HG03108 (cell line): ENCODE measurements at regions not wholly inside any gene's neighbourhood (a gene's known extent, or its start where the extent isn't known, plus 50 kb on each side); places are given as distances from the start of the nearest gene placed in this dataset.
A peak's percentile ranks its signal among the peaks of the same experiment; 100 is the strongest.

Experiments used
- ATAC-seq: cut with Tn5 transposase; IDR thresholded peaks from one replicate; pipeline ENCODE4 v1.9.1; 2021; ENCODE audit warnings: moderate library complexity; ENCODE audit not compliant: unreplicated experiment

DNA sequence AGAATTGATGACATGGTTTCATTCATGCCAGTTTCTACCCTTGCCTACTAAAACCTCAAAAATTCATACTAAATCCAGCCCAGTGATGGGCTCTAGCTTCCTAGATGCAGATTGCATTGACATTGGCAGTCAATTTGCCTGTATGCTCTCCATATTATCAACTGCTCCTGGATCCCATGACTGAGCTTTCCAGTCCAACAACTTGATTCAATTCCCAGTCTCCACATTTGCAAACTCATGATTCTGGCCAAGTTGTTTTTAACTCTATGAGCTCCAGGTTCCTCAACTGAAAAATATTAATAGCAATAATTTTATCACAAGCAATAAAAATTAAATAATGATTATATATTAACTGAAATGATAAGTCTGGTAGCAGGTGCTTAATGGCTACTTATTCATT lies 51.0 kb upstream of the DSC1 start:
- ATAC-seq = no peak

DNA sequence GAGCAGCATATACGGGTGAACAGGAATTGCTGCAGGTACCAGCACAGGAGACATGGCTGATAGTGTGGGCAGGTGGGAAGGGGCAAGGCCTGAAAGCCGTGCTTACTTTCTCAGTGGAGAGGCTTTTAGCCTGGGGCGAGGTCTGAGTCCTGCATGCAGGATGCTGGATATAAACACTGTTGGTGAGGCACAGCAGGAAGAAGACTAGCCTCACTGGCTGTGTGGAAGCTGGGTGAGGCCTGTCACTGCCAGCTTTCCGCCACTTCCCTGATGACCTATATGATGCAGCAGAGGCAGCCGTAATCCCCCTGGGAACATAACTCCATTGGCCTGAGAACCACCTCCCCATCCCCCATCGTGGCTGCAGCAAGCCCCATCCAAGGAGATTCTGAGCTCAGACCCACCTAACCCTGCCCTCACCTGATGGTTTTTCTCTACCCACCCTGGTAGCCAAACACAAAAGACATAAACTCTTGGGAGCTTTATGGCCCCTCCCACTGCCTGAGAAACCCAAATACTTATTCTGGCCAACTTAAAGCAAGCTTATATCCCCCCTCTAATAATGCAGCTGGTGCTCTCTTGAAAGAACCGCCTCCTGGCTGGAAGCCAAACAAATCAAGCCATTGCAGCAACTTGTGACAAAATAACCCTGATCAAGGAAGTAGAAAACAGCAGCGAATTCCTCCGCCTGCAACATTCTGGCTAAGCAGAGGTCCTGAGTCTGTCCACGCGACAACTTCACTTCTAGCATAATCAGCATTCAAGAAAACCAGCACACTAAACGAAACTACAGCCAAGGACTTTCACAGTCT lies 54.6 kb upstream of the DSC1 start:
- no peak for ATAC-seq

DNA sequence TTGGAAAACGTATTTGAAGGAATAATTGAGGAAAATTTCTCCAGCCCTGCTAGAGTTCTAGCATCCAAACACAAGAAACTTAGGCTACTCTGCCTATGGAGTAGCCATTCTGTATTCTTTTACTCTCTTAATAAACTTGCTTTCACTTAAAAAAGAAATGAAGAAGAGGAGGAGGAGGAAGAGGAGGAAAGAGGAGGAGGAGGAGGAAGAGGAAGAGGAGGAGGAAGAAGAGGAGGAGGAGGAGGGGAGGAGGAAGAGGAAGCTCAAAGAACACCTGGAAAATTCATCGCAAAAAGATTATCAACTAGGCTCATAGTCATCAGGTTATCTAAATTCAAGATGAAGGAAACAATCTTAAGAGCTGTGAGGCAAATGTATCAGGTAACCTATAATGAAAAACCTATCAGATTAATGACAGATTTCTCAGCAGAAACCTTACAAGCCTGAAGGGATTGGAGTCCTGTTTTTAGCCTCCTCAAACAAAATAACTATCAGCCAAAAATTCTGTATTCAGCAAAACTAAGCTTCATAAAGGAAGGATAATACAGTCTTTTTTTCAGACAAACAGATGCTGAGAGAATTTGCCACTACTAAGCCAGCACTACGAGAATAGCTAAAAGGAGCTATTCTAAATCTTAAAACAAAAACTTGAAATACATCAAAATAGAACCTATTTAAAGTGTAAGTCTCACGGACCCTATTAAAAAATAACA lies 56.2 kb upstream of the DSC1 start:
- no peak for ATAC-seq

DNA sequence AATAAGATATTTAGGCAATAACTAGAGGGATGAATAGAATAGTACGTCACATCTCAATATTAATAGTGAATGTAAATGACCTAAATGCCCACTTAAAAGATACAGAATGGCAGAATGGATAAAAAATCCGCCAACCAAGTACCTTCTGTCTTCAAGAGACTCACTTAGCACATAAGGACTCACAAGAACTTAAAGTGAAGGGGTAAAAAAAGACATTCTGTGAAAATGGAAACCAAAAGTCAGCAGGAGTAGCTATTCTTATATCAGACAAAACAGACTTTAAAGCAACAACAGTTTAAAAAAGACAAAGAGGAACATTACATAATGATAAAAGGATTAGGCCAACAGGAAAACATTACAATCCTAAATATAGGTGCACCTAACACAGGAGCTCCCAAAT lies 56.7 kb upstream of the DSC1 start:
- ATAC-seq = no peak

DNA sequence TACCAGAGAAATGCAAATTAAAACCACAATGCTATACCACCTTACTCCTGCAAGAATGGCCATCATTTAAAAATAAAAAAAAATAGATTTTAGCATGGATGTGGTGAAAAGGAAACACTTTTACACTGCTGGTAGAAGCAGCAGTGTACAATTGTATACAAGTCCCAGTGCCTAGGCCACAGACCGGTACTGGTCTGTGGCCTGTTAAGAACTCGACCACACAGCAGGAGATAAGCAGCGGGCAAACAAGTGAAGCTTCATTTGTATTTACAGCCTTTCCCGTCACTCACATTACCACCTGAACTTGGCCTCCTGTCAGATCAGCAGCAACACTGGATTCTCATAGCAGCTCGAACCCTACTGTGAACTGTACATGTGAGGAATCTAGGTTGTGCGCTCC lies 60.7 kb upstream of the DSC1 start:
- no peak for ATAC-seq

DNA sequence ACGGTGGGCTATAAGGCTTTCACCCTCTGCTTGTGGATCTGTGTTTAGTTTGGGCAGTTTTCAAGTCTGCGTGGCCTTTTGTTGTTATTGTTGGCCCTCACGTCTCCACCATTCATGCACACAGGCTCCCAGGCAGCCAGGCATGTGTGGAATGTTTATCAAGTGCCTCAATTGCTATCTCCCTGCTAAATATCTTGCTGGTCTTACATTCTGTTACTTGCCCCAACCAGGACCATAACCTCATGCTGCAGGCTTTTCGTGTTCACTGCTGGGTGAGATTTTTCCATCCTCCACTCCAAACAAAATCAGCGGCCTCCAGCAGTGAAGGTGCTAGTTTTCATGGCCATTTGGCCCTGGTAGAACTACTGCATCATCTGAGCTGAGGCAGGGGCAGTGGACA lies 63.0 kb upstream of the DSC1 start:
- ATAC-seq = no peak

DNA sequence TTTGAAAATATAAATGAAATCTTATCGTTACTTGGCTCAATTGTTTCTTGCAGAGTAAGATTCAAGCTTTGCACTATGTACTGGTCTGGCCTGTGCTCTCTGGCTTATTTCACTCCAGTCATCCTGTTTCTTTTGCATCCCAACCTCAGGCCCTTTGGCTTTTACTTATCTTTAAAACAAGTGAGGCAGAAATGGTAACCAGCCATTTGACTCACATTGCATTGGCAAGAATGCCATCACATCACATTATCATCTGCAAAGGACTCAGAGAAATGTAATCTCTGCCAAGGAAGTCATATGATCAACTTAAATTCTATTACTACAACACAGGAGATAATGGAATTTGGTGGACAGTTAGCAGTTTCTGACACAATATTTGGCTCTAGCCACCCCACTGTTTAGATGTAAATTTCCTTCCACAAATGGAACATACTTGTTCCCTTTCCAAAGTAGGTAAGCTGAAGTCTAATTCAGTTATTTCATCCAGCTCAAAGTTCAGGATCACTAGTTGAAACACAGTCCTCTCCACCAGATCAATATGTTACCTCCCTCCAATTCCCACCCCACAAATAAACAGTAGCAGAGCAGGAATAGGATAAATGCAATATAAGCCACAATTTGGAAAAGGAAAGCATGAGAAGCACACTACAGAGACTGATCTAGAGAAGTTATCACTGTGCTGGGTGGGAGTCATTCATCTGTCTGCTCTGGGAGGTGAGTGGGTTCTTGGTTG lies 65.0 kb upstream of the DSC1 start:
- no peak for ATAC-seq

DNA sequence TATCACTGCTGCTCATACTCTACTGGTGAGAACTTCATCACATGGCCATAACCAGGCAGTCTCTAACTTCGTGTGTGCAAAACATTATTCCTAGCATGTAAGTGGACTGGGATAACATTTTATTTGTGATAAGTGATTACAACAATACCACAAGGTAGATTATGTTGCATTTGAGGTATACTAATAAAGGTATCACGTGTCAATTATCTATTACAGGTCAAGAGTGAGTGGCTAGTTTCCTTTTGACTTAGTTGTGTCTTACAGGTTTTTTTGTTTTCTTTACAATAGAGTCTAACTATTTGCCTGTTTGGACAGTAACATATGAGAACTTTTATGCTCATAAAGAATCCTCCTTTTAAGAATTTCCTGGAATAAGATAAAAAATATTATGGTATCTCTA lies 67.2 kb upstream of the DSC1 start:
- no peak for ATAC-seq

DNA sequence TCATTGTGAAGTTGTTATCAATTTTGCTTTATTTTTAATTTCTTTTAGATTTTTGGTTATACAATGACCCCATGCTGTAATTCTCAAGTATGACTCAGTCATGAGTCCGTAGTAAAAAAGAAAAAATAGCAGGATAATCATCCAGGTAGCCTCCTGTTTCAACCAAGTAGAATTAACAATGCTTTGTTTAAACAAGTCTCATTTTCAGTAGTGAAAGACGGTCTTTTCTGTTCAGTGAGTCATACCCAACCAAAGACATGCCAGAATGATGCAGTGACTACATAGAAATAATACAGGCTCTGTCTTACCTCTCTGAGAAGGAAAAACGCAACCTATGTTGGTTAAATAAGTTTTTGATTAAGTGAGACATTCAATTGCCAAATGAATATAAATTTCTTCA lies 67.8 kb upstream of the DSC1 start:
- peak; percentile 56 for ATAC-seq

DNA sequence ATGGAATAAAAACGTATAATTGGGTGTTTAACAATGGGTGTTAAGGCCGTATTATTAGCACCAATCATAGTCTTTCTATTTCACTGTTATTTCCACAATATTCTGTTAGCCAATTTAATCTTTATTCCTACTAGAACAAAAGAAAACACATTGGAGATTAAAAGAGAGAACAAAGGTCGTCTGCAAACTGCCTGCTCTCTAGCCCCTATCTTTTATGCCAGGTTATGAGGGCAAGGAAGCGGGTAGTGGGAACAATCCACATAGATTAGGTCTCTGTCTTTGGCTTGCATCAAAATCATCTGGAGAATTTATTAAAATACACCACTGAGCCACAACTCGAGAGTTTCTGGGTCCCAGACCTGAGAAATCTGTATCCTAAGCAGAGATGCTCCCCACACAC lies 69.4 kb upstream of the DSC1 start:
- no peak for ATAC-seq

DNA sequence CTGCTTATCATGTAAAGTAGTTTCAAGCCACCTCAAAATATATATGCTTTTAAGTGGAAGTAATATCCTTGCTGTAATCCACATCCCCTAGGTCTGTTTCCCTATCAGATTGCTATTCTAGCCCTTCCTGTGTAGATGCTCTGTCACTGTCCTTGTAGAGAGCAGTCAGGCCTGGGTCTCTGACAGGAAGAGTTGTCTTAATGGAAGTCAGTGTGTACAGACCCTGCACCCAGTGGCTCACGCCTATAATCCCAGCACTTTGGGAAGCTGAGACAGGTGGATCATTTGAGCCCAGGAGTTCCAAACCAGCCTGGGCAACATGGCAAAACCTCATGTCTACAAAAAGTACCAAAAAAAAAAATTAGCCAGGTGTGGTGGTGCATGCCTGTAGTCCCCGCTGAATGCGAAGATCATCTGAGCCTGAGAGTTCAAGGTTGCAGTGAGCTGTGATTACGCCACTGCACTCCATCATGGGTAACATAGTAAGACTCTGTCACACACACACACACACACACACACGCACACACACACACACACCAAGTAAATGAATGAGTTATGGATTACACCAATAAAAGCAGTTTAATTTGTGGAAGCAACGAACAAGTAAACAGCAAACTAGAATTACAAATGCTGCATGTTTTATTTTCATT lies 70.2 kb upstream of the DSC1 start:
- ATAC-seq = no peak

DNA sequence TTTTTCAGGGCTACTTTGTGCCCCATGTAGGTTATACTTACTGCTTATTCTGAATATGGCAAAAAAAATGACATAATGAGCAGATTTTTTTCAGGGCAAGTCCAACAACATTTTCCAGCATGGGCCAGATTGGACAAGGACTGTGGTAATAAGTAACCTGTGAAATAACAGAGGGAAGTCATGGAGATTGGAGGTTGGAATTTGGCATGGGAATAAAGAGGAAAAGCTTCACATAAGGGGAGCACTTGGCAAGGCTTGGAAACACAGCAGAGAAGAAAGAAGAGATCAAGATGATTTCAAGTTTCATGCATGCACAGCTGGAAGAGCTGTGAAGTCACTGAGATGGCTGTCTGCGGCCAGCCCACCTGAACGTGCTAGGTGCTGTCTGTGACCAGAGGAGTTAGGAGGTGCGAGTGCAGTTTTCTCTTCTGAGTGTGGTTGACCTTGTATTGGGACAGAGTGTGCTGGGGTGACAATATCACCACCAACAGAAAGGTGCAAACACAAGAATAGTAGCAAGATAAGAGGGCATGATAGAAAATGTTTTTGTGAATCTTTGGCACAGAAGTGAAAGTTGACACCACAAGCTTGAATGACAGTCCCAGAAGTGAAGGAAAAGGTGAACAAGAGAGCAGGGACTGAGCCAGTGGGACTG lies 71.1 kb upstream of the DSC1 start:
- ATAC-seq = no peak

DNA sequence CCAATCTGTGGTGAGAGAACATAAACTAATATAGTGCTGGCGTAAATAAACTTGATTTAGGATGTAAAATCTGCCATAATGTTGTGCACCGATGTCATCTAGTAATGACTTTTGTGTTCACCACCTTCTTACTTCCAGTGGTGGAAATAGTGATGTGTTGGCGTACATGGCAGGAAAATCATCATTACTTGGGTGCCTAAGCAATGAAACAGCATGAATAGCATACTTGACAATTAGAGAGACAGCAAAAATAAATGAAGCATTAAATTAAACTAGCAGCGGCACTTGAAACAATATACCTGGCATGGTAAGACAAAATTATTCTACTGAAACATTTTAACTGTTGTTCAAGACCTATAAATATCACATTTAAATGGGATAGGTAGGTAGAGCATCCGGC lies 73.2 kb upstream of the DSC1 start:
- no peak for ATAC-seq

DNA sequence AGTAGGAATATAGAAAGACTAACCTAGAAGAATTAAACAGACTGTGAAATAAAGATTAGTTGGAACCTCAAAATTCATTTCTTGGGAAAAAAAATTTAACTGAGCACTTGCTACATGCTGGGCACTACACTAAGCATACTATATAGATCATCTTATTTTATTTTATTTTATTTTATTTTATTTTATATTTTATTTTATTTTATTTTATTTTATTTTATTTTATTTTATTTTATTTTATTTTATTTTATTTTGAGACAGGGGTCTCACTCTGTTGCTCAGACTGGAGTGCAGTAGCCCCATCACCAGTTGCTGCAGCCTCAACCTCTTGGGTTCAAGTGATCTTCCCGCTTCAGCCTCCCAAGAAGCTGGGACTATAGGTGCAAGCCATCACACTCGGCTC lies 74.5 kb upstream of the DSC1 start:
- ATAC-seq = no peak

DNA sequence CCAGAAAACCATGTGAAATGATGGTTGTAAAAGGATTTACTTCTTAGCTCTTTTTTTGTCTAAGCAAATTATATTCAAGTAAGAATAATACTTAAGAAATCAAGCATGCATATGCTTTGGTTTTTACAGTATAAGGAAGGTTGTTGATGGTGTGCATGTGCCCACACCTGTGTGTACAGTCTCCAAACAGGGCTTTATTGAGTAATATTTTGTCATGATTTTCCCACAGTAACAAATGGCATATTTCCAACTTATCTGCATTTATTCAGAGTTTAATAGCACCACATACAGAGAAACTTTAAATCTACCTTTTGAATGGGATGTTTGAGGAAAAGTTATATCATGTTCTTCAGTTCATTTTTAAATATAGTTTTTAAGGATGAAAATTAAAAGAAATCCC lies 76.5 kb upstream of the DSG1 start:
- ATAC-seq = no peak

DNA sequence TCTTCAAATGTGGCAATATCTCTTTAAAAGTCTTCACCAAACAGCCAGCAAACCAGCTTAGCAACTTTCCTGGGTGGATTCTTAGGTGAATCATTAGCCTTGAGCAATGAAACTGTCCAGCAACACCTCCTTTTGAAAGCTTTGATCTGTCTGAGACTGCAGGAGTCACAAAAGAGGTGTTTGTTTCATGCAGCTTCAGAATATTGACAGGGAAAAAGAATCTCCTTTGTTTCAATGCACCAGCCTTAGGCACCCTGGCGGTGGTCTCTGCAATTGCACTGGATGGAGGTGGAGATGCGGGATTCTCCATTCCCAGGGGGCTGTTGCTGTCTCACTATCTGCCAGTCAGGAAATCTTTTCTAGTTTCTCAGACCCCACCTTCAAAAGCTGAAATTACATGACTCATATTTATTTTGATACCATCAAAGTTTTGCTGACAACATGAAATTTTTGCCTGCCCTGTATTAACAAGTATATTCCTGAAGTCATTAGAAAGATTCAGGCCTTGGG lies 76.0 kb upstream of the DSG1 start:
- peak; percentile 76 for ATAC-seq

DNA sequence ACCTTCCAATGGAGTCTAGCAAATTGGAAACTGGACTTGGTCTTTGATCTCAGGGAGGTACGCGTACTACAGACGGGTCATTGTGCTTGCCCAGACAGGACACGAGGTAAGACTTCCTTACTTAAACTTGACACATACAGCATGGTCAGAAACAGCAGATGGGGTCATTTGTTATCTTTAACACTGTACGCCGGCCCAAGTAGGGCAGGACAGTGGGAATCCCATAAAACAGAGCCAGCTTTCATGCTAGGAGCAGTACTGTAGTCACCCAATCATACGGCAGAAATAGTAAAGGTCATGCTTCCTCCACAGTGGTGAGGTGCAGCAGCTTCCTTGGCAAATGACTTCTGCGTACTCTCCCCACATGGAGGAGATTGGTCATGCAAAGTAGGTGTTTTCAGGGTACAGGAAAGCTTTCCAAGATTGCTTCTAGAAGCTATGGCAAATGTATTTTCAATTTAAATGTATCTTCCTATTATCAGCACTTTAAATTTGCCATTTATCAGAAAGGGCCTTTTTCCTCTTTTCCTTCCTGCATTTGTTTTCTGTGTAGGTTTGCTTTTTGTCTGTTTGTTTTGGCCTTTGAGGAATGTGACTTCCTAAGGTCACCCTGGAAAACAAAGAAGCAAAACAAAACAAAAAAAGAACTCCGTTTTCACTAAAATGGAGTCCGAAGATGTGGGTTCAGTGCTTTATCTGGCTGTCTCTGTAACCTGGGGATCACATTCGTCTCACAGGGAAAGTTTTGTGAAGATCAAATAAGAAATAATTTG lies 74.0 kb upstream of the DSG1 start:
- ATAC-seq = no peak

DNA sequence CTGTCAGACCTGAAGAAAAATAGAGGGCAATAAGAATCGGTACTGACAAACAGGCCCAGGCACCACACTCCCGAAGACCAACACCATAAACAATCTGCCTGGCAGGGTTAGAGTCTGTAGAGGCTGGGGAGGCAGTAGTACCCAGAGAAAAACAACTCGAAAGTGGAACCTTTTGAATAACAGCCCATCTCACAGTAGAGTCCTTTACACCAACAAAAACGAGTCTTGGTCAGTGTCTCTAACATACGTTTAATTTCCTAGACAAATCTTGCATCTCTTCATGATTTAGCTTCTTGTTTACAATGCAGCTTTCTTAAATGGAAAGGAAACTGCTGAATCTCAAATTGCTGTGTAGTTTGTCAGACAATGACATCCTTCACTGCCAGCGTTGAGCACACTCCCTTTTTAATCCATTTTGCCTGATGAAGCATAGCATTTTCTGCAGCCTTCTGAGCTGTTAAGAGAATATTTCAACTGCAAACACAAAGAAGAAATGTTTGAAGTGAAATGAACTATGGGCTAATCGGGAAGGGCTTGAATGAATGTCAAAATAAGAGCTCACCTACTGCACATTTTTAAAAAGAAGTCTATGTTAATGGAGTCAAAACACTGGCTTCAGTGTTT lies 73.1 kb upstream of the DSG1 start:
- ATAC-seq = no peak

DNA sequence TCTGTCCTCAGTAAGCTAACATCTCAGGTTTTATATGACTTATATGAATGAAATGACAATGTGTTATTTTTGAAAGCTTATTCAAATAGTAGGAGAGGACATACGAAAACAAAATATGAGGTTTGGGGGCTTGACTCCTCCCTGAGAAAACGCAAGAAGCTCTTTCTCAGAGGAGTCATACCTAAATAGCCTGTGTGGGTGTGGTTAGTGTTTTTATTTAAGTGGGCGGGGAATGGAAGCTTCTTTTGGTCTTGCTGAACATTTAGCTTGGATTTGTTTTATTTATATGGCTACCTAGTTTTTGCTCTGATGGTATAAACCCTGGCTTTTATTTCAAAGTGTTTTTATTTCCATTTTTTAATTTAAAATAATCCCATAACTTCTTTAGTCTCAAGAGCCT lies 72.1 kb upstream of the DSG1 start:
- no peak for ATAC-seq

DNA sequence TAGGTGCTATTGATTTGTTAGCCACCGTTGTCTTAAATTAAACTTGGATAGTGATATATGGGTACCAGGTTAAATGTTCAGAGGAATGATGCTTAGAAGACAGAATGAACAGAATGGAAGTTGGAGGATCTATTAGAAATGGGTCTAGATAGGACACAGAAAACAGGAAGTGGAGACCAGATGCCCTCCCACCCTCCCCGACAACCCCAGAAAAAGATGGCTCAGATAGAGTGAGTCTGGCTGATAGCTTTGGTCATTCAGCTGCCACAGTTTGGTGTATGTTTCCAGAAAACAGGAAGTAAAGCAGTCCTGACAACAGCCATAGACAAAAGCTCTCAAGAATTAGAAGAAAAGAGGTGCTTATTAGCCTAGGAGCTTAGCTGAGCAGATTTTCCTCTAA lies 71.5 kb upstream of the DSG1 start:
- ATAC-seq = no peak
